Renal pelvis (tissue), 1 donor: ENCODE measurements at regions not wholly inside any gene's neighbourhood (a gene's known extent, or its start where the extent isn't known, plus 50 kb on each side); places are given as distances from the start of the nearest gene placed in this dataset.
"Not testable (repeated sequence)": the region's sequence is repeated elsewhere in the genome, so short reads cannot be mapped to it uniquely, and the experiment has no call there.

Experiments
- DNase-seq: peaks from one replicate; pipeline ENCODE4 v3.0.0-alpha.2; 2013

- no peak for DNase-seq
Measured at GRCh38 chr6:17182961-17183360, 81.1 kb downstream of the STMND1 start.

- DNase-seq = no peak
Measured at GRCh38 chr6:17186925-17187324, 85.1 kb downstream of the STMND1 start.

- DNase-seq = no peak
Measured at GRCh38 chr6:17193106-17193775, 87.9 kb upstream of the RBM24 start.

GRCh38 chr6:17197607-17198006, 83.6 kb upstream of the RBM24 start:
- no peak for DNase-seq

- DNase-seq = no peak
Measured at GRCh38 chr6:17200395-17200794, 80.8 kb upstream of the RBM24 start.

- no peak for DNase-seq
Measured at GRCh38 chr6:17202526-17202925, 78.6 kb upstream of the RBM24 start.

- DNase-seq = no peak
Measured at GRCh38 chr6:17204533-17204932, 76.6 kb upstream of the RBM24 start.

- DNase-seq = no peak
Measured at GRCh38 chr6:17206566-17207072, 74.5 kb upstream of the RBM24 start.

- DNase-seq = no peak
Measured at GRCh38 chr6:17207281-17207680, 73.9 kb upstream of the RBM24 start.

GRCh38 chr6:17210683-17211082, 70.5 kb upstream of the RBM24 start:
- DNase-seq = no peak

GRCh38 chr6:17211101-17211500, 70.1 kb upstream of the RBM24 start:
- DNase-seq = no peak

- DNase-seq = peak; percentile 30
Measured at GRCh38 chr6:17212546-17213371, 68.4 kb upstream of the RBM24 start.

- DNase-seq = no peak
Measured at GRCh38 chr6:17214106-17214505, 67.1 kb upstream of the RBM24 start.

- not testable (repeated sequence) for DNase-seq
Measured at GRCh38 chr6:17216972-17217371, 64.2 kb upstream of the RBM24 start.

- DNase-seq = no peak
Measured at GRCh38 chr6:17218023-17218748, 63.0 kb upstream of the RBM24 start.

- DNase-seq = no peak
Measured at GRCh38 chr6:17218749-17219093, 62.4 kb upstream of the RBM24 start.

- DNase-seq = no peak
Measured at GRCh38 chr6:17219098-17219497, 62.1 kb upstream of the RBM24 start.

GRCh38 chr6:17220040-17220910, 60.9 kb upstream of the RBM24 start:
- no peak for DNase-seq

- no peak for DNase-seq
Measured at GRCh38 chr6:17224056-17224455, 57.1 kb upstream of the RBM24 start.

- DNase-seq = not testable (repeated sequence)
Measured at GRCh38 chr6:17224501-17224900, 56.7 kb upstream of the RBM24 start.

GRCh38 chr6:17225767-17226630, 55.2 kb upstream of the RBM24 start:
- no peak for DNase-seq
